Cardiac fibroblast (primary cell): ENCODE measurements at regions not wholly inside any gene's neighbourhood (a gene's known extent, or its start where the extent isn't known, plus 50 kb on each side); places are given as distances from the start of the nearest gene placed in this dataset.

ENCODE experiments used
- DNase-seq, 2 donors: peaks; one replicate each; pipeline versions ENCODE4 v3.0.0 to v3.0.0-alpha.2; 2010; ENCODE audit warnings: low read depth in 2 of 2
- H3K4me3 ChIP-seq, 2 donors: replicated peaks in 1 of 2; 1 replicate in 1 of 2; 2 replicates in 1 of 2; pipeline ENCODE4 v1.5.1; 2011; ENCODE audit warnings: low read depth in 2 of 2, low read length in 2 of 2, mild to moderate bottlenecking in 2 of 2, moderate library complexity in 1 of 2
- CTCF ChIP-seq: IDR thresholded peaks from one replicate; pipeline ENCODE4 v1.5.1; 2011; ENCODE audit warnings: low read depth, mild to moderate bottlenecking, low read length, inconsistent platforms

GRCh38 chr1:192263436-192263835 is 53.4 kb upstream of the RGS21 start:
- TF ChIP-seq CTCF = no peak
- DNase-seq = peak; percentile 81 to 93

GRCh38 chr1:192265516-192266173 is 51.1 kb upstream of the RGS21 start:
- no peak for TF ChIP-seq CTCF
- no peak overlapping the region for H3K4me3 ChIP-seq
- no peak for DNase-seq

More at GRCh38 chr1:192263436-192263835, 53.4 kb upstream of the RGS21 start:
- H3K4me3 ChIP-seq = no peak overlapping the region

GRCh38 chr1:192266645-192267044 is 50.1 kb upstream of the RGS21 start:
- H3K4me3 ChIP-seq = no peak overlapping the region
- TF ChIP-seq CTCF = no peak
- DNase-seq = peak in 1 of 2 donors; percentile 11
